ENCODE measurements at regions not wholly inside any gene's neighbourhood (a gene's known extent, or its start where the extent isn't known, plus 50 kb on each side); places are given as distances from the start of the nearest gene placed in this dataset.

- TF ChIP-seq POLR2A (IDR thresholded peaks at IDR 0.05): no peak
- TF ChIP-seq, protein P1, sequence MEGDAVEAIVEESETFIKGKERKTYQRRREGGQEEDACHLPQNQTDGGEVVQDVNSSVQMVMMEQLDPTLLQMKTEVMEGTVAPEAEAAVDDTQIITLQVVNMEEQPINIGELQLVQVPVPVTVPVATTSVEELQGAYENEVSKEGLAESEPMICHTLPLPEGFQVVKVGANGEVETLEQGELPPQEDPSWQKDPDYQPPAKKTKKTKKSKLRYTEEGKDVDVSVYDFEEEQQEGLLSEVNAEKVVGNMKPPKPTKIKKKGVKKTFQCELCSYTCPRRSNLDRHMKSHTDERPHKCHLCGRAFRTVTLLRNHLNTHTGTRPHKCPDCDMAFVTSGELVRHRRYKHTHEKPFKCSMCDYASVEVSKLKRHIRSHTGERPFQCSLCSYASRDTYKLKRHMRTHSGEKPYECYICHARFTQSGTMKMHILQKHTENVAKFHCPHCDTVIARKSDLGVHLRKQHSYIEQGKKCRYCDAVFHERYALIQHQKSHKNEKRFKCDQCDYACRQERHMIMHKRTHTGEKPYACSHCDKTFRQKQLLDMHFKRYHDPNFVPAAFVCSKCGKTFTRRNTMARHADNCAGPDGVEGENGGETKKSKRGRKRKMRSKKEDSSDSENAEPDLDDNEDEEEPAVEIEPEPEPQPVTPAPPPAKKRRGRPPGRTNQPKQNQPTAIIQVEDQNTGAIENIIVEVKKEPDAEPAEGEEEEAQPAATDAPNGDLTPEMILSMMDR (IDR thresholded peaks at IDR 0.05): no peak
- Histone ChIP-seq H3K27ac (no peak overlapping the region), H3K27me3 (no peaks in the 10 kb centered on the region), H3K4me3 (replicated peaks in 1 of 3) (no peak overlapping the region), H3K4me1 (peaks cover 0 to 3% of the 10 kb centered on the region in 2 donors), H3K9me3 (no peaks in the 10 kb centered on the region), H3K36me3 (no peaks in the 10 kb centered on the region)
- intact Hi-C loops (cut with DNase I): no loop called here
- DNase-seq: no peak
- WGBS, 2 donors: 63 to 68% methylated on average over 2 of the region's 2 CpGs
Observed at GRCh38 chr11:131172011-131172410, 198.4 kb upstream of the NTM start.

DNA sequence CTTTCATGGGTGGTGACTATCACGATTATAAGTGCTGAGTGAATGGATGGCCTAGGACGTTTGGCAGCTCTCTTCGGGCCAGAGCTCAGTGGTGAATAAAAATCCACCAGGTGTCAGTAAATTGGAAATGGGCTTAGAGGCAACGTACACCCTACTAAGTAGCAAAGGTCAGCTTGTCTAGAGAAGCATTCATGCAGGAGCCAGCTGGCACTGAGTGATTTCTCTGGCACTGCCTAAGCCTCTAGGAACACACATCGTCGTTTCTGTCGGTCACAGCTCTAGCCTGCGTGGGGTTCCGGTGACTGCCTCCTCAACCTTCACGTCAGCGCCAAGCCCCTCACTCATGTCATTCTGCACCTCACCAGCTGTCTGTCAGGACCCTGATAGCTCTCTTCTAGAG, 192.4 kb upstream of the NTM start:
- intact Hi-C loops (cut with DNase I): no loop called here
- no peaks in the 10 kb centered on the region for H3K27me3 ChIP-seq
- 57 to 75% methylated on average over 11 of the region's 11 CpGs for WGBS, 2 donors
- no peaks in the 10 kb centered on the region for H3K36me3 ChIP-seq
- H3K27ac ChIP-seq: no peak overlapping the region
- H3K9me3 ChIP-seq: no peaks in the 10 kb centered on the region
- DNase-seq: peak; percentile 15 to 55
- TF ChIP-seq, protein P1 (IDR thresholded peaks at IDR 0.05): no peak
- no peak for TF ChIP-seq POLR2A (IDR thresholded peaks at IDR 0.05)
- H3K4me3 ChIP-seq (replicated peaks in 1 of 3): no peak overlapping the region
- H3K4me1 ChIP-seq: peaks cover 0 to 3% of the 10 kb centered on the region in 2 donors

DNA sequence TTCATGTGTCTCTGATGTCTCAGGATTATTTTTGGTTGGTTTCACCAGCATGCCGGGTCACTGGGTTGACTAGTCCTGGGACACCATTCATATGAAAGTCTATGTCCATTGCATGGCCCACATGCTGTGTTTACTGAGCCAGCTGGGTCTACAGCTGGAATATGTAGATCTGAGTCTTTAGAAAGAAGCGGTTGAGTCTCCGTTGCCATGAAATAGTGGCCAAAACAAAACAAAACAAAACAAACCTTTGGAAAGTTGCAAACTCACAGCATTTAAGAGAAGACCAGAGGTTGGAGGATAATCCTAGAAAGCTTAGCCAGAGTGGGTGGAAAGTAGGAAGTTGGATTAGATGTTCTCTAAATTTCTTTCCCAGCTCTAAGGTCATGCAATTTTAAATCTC, 191.8 kb upstream of the NTM start:
- H3K4me3 ChIP-seq (replicated peaks in 1 of 3): no peak overlapping the region
- no peaks in the 10 kb centered on the region for H3K36me3 ChIP-seq
- intact Hi-C loops (cut with DNase I): no loop called here
- no peaks in the 10 kb centered on the region for H3K9me3 ChIP-seq
- peaks cover 0 to 3% of the 10 kb centered on the region in 2 donors for H3K4me1 ChIP-seq
- H3K27ac ChIP-seq: no peak overlapping the region
- WGBS, 2 donors: 76 to 87% methylated on average over 3 of the region's 3 CpGs
- no peaks in the 10 kb centered on the region for H3K27me3 ChIP-seq
- no peak for TF ChIP-seq POLR2A (IDR thresholded peaks at IDR 0.05)
- TF ChIP-seq, protein P1 (IDR thresholded peaks at IDR 0.05): no peak
- DNase-seq: no peak

GRCh38 chr11:131179836-131180235, 190.6 kb upstream of the NTM start:
- WGBS, 2 donors: 87 to 90% methylated on average over 4 of the region's 4 CpGs
- intact Hi-C loops (cut with DNase I): no loop called here

DNA sequence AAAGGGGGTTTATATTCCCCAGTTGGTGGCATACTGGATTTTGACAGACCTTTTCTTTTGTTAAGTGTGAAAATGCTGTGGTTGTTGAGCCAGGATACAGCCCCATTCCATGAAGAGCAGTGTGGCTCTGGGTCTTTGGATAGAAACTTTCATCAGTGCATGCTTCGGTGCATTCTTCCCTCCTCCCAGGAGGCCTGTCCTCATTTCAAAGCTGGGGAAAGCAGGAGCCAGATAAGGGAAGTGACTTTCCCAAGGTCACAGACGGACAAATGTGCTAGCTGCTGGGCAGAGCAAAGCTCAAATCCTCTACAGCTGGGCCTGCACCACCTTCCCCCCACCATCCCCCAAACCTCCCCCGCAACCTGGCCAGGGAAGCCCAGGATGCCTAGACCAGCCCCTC, 184.5 kb upstream of the NTM start:
- no peak overlapping the region for H3K27ac ChIP-seq
- 71 to 78% methylated on average over 3 of the region's 3 CpGs for WGBS, 2 donors
- intact Hi-C loops (cut with DNase I): no loop called here
- no peaks in the 10 kb centered on the region for H3K36me3 ChIP-seq
- no peak for DNase-seq
- H3K9me3 ChIP-seq: no peaks in the 10 kb centered on the region
- H3K4me3 ChIP-seq (replicated peaks in 1 of 3): no peak overlapping the region
- TF ChIP-seq, protein P1 (IDR thresholded peaks at IDR 0.05): no peak
- no peak for TF ChIP-seq POLR2A (IDR thresholded peaks at IDR 0.05)
- no peaks in the 10 kb centered on the region for H3K4me1 ChIP-seq
- H3K27me3 ChIP-seq: no peaks in the 10 kb centered on the region

More at GRCh38 chr11:131179836-131180235, 190.6 kb upstream of the NTM start:
- TF ChIP-seq, protein P1 (IDR thresholded peaks at IDR 0.05): no peak
- TF ChIP-seq POLR2A (IDR thresholded peaks at IDR 0.05): no peak
- Histone ChIP-seq H3K27ac (no peak overlapping the region), H3K4me3 (replicated peaks in 1 of 3) (no peak overlapping the region), H3K27me3 (no peaks in the 10 kb centered on the region), H3K9me3 (no peaks in the 10 kb centered on the region), H3K4me1 (peaks cover 0 to 3% of the 10 kb centered on the region in 2 donors), H3K36me3 (no peaks in the 10 kb centered on the region)
- DNase-seq: no peak

All from thyroid gland (tissue), 4 donors.